DND-41 (cell line): ENCODE measurements at regions not wholly inside any gene's neighbourhood (a gene's known extent, or its start where the extent isn't known, plus 50 kb on each side); places are given as distances from the start of the nearest gene placed in this dataset.

Source experiments
- ATAC-seq: fragments of 200-7000 bp; cut with Tn5 transposase; 3 replicates; pipeline ENCODE4 v1.9.1; 2021; ENCODE audit warnings: low read depth; ENCODE audit not compliant: insufficient read depth
- DNase-seq: peaks from one replicate; pipeline ENCODE4 v3.0.0-alpha.2; 2020
- H2AFZ ChIP-seq: 2 replicates; pipeline ENCODE4 v1.6.0; 2012; ENCODE audit warnings: low read depth, low read length
- H3K27ac ChIP-seq: 2 replicates; pipeline ENCODE4 v1.5.1; 2012; ENCODE audit warnings: low read length, inconsistent platforms
- H3K27me3 ChIP-seq: fragments of 200-600 bp; sonication (generic); 2 replicates; pipeline ENCODE4 v1.6.0; 2012; ENCODE audit warnings: low read length, mild to moderate bottlenecking, inconsistent platforms; ENCODE audit not compliant: insufficient read depth, poor library complexity
- H3K36me3 ChIP-seq: 2 replicates; pipeline ENCODE4 v1.5.1; 2012; ENCODE audit warnings: low read length, inconsistent platforms; ENCODE audit not compliant: insufficient read depth
- H3K4me1 ChIP-seq: 2 replicates; pipeline ENCODE4 v1.5.1; 2012; ENCODE audit warnings: mild to moderate bottlenecking, low read length; ENCODE audit not compliant: insufficient read depth
- H3K4me2 ChIP-seq: 2 replicates; pipeline ENCODE4 v1.6.0; 2012; ENCODE audit warnings: mild to moderate bottlenecking, moderate library complexity, low read length, inconsistent platforms; ENCODE audit not compliant: insufficient read depth
- H3K4me3 ChIP-seq, 2 experiments: fragments of 200-600 bp in 1 of 2; shearing (Covaris generic) in 1 of 2; 2 replicates each; pipeline ENCODE4 v1.5.1; 2012 to 2016; ENCODE audit warnings: inconsistent platforms in 2 of 2, low read length in 2 of 2, mild to moderate bottlenecking in 2 of 2, low read depth in 1 of 2, moderate library complexity in 1 of 2
- H3K79me2 ChIP-seq: 2 replicates; pipeline ENCODE4 v1.6.0; 2012; ENCODE audit warnings: low read length, inconsistent platforms; ENCODE audit not compliant: insufficient read depth
- H3K9ac ChIP-seq: 2 replicates; pipeline ENCODE4 v1.6.0; 2012; ENCODE audit warnings: low read depth, mild to moderate bottlenecking, inconsistent platforms, low read length, moderate library complexity
- H3K9me3 ChIP-seq: 2 replicates; pipeline ENCODE4 v1.5.1; 2012; ENCODE audit warnings: low read length, moderate library complexity, mild to moderate bottlenecking, inconsistent platforms; ENCODE audit not compliant: insufficient read depth, severe bottlenecking
- H4K20me1 ChIP-seq: 2 replicates; pipeline ENCODE4 v1.6.0; 2012; ENCODE audit warnings: low read length; ENCODE audit not compliant: insufficient read depth
- CTCF ChIP-seq: IDR thresholded peaks from 2 replicates; pipeline ENCODE4 v1.5.1; 2012; ENCODE audit warnings: borderline replicate concordance, low read length, moderate library complexity, mild to moderate bottlenecking; ENCODE audit not compliant: poor library complexity, severe bottlenecking; ENCODE audit errors: extremely low read depth
- EZH2 ChIP-seq: IDR thresholded peaks from 3 replicates; pipeline ENCODE4 v1.6.1; 2012; ENCODE audit warnings: borderline replicate concordance, low read depth, mild to moderate bottlenecking, moderate library complexity, low read length, inconsistent platforms; ENCODE audit not compliant: severe bottlenecking

- H4K20me1 ChIP-seq, result 0 out of 2 replicates have a peak, but pooled peaks cover 5% of the 10 kb centered on the region
Measured at GRCh38 chr11:116650052-116650451, 122.7 kb downstream of the BUD13 start.

GRCh38 chr11:116649268-116649667 is 123.5 kb downstream of the BUD13 start:
- H3K9me3 ChIP-seq, result no peaks in the 10 kb centered on the region
- ATAC-seq, result no peak
- H3K9ac ChIP-seq, result no peak overlapping the region
- H3K27me3 ChIP-seq, result peaks cover 39% of the 10 kb centered on the region
- H3K4me2 ChIP-seq, result no peak overlapping the region
- no peak overlapping the region for H3K4me3 ChIP-seq
- DNase-seq, result no peak
- no peak overlapping the region for H3K27ac ChIP-seq
- H2AFZ ChIP-seq, result no peak overlapping the region
- H4K20me1 ChIP-seq, result 0 out of 2 replicates have a peak, but pooled peaks cover 5% of the 10 kb centered on the region
- H3K36me3 ChIP-seq, result no peaks in the 10 kb centered on the region
- H3K79me2 ChIP-seq, result no peaks in the 10 kb centered on the region
- TF ChIP-seq EZH2 (no peak), CTCF (no peak)
- no peaks in the 10 kb centered on the region for H3K4me1 ChIP-seq

More at GRCh38 chr11:116650052-116650451, 122.7 kb downstream of the BUD13 start:
- Histone ChIP-seq H3K79me2 (no peaks in the 10 kb centered on the region), H3K9me3 (no peaks in the 10 kb centered on the region), H2AFZ (no peak overlapping the region), H3K4me2 (no peak overlapping the region), H3K27me3 (peaks cover 39% of the 10 kb centered on the region), H3K27ac (no peak overlapping the region), H3K36me3 (no peaks in the 10 kb centered on the region), H3K9ac (no peak overlapping the region), H3K4me3 (no peak overlapping the region), H3K4me1 (no peaks in the 10 kb centered on the region)
- TF ChIP-seq EZH2 (no peak), CTCF (no peak)
- ATAC-seq (no peak), DNase-seq (no peak)

- H2AFZ ChIP-seq, result no peak overlapping the region
- H3K36me3 ChIP-seq, result no peaks in the 10 kb centered on the region
- TF ChIP-seq EZH2, result no peak
- TF ChIP-seq CTCF, result no peak
- H3K9ac ChIP-seq, result no peak overlapping the region
- DNase-seq (no peak), ATAC-seq (no peak)
- H3K27ac ChIP-seq, result no peak overlapping the region
- H3K4me3 ChIP-seq, result no peak overlapping the region
- H3K27me3 ChIP-seq, result peaks cover 43% of the 10 kb centered on the region
- H4K20me1 ChIP-seq, result 0 out of 2 replicates have a peak, but pooled peaks cover 8% of the 10 kb centered on the region
- H3K9me3 ChIP-seq, result no peaks in the 10 kb centered on the region
- no peaks in the 10 kb centered on the region for H3K79me2 ChIP-seq
- H3K4me1 ChIP-seq, result no peaks in the 10 kb centered on the region
- H3K4me2 ChIP-seq, result no peak overlapping the region
Measured at GRCh38 chr11:116648247-116649174, 124.3 kb downstream of the BUD13 start.
